ENCODE measurements at regions not wholly inside any gene's neighbourhood (a gene's known extent, or its start where the extent isn't known, plus 50 kb on each side); places are given as distances from the start of the nearest gene placed in this dataset.
"Not testable (repeated sequence)": the region's sequence is repeated elsewhere in the genome, so short reads cannot be mapped to it uniquely, and the experiment has no call there.

GRCh38 chr7:119724041-119724792 is 548.8 kb upstream of the KCND2 start:
- DNase-seq: no peak

- no peak for DNase-seq
These were observed 539.7 kb upstream of the KCND2 start for GRCh38 chr7:119733127-119733879.

GRCh38 chr7:119737390-119737789 is 535.6 kb upstream of the KCND2 start:
- DNase-seq: no peak

- DNase-seq: not testable (repeated sequence)
These were observed 527.7 kb upstream of the KCND2 start for GRCh38 chr7:119745280-119745679.

- DNase-seq: no peak
These were observed 524.6 kb upstream of the KCND2 start for GRCh38 chr7:119748251-119748860.

GRCh38 chr7:119748991-119749390 is 524.0 kb upstream of the KCND2 start:
- no peak for DNase-seq

GRCh38 chr7:119756687-119757086 is 516.3 kb upstream of the KCND2 start:
- DNase-seq: no peak

- no peak for DNase-seq
These were observed 514.7 kb upstream of the KCND2 start for GRCh38 chr7:119758254-119758653.

- DNase-seq: no peak
These were observed 511.2 kb upstream of the KCND2 start for GRCh38 chr7:119761776-119762175.

- no peak for DNase-seq
These were observed 490.7 kb upstream of the KCND2 start for GRCh38 chr7:119782286-119782685.

- no peak for DNase-seq
These were observed 489.2 kb upstream of the KCND2 start for GRCh38 chr7:119783799-119784198.

- no peak for DNase-seq
These were observed 470.8 kb upstream of the KCND2 start for GRCh38 chr7:119802147-119802546.

GRCh38 chr7:119825091-119825655 is 447.8 kb upstream of the KCND2 start:
- no peak for DNase-seq

GRCh38 chr7:119826547-119826946 is 446.4 kb upstream of the KCND2 start:
- DNase-seq: no peak

GRCh38 chr7:119838444-119838843 is 434.5 kb upstream of the KCND2 start:
- no peak for DNase-seq

GRCh38 chr7:119842337-119842736 is 430.6 kb upstream of the KCND2 start:
- DNase-seq: no peak

GRCh38 chr7:119842786-119843185 is 430.2 kb upstream of the KCND2 start:
- DNase-seq: no peak

- DNase-seq: no peak
These were observed 411.6 kb upstream of the KCND2 start for GRCh38 chr7:119861385-119861784.

- DNase-seq: no peak
These were observed 404.6 kb upstream of the KCND2 start for GRCh38 chr7:119868387-119868786.

GRCh38 chr7:119879835-119880234 is 393.1 kb upstream of the KCND2 start:
- DNase-seq: no peak

GRCh38 chr7:119886007-119886406 is 387.0 kb upstream of the KCND2 start:
- no peak for DNase-seq

- DNase-seq: not testable (repeated sequence)
These were observed 386.4 kb upstream of the KCND2 start for GRCh38 chr7:119886525-119886924.

GRCh38 chr7:119888251-119888650 is 384.7 kb upstream of the KCND2 start:
- DNase-seq: no peak
